ENCODE measurements at regions not wholly inside any gene's neighbourhood (a gene's known extent, or its start where the extent isn't known, plus 50 kb on each side); places are given as distances from the start of the nearest gene placed in this dataset.
"Not testable (repeated sequence)": the region's sequence is repeated elsewhere in the genome, so short reads cannot be mapped to it uniquely, and the experiment has no call there.

DNA sequence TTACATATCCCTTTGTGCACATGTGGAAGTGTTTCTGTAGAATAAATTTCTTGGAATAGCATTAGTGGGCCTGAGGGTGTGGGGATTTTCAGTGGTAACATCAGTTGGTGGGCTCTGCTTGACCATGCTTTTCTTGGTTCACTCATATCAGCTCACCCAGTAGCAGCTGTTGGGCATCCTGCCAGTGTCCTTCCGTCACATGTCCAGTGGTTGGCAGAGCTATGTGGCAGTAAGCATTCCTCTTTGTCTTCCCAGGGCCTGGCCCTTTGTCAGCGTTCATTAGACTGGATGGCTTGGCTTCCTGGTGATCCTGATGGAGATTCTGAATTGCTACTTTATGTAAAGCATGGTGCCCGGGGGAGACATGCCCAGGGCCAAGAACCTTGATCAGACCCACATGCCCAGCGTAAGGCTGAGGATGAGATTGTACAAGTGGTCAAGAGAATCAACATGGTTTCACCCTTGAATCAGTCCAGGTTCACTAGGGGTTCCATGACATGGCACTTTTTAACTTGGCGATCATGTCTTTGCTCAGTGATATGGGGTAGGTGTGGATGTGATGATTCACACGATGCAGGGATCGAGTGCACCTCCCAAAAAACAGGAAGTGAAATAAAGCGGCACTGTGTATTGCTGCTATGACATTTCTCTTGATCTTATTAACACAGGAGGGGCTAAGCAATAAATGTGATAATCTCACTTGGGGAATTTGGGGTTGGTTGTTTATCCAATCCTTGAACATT lies 72.1 kb upstream of the IGFBP7 start:
- H3K4me1 ChIP-seq (ENCODE audit: insufficient read depth, low read length, poor library complexity, severe bottlenecking): no peaks in the 10 kb centered on the region
- no peaks in the 10 kb centered on the region for H4K20me1 ChIP-seq (ENCODE audit: insufficient read depth, low read length)
- no peaks in the 10 kb centered on the region for H3K79me2 ChIP-seq (ENCODE audit: insufficient read depth, low read depth, low read length)
- H2AFZ ChIP-seq (ENCODE audit: low read length): no peak overlapping the region
- H3K27ac ChIP-seq (ENCODE audit: low read depth, low read length, poor library complexity, severe bottlenecking): no peak overlapping the region
- ChIA-PET CTCF (ENCODE audit: unreplicated experiment) (no interaction called here), POLR2A (interaction anchor here (0.7 kb wide), 1 partner anchor 634 kb away, joined by 6 read pairs; no protein-coding TSS in a partner anchor)
- H3K4me3 ChIP-seq (ENCODE audit: low read depth, low read length, poor library complexity, severe bottlenecking): no peak overlapping the region
- no peak for TF ChIP-seq EZH2phosphoT487 (IDR thresholded peaks at IDR 0.05; ENCODE audit: borderline replicate concordance, low read depth, low read length)
- no peaks in the 10 kb centered on the region for H3K9me3 ChIP-seq (ENCODE audit: low read length)
- no peak overlapping the region for H3K4me2 ChIP-seq (ENCODE audit: low read length)
- no peaks in the 10 kb centered on the region for H3K9me2 ChIP-seq (ENCODE audit: insufficient read depth, low read length)
- BruUV-seq (replicated peaks): no TSS peak
- no peaks in the 10 kb centered on the region for H3K36me3 ChIP-seq (ENCODE audit: insufficient read depth, low read length)
- intact Hi-C loops (cut with micrococcal nuclease; ENCODE audit: unreplicated experiment): no loop called here
- DNase-seq (ENCODE audit: low spot score): no peak

GRCh38 chr4:57173136-57173535 lies 63.0 kb upstream of the IGFBP7 start:
- POLR2A ChIA-PET; H3K4me2 ChIP-seq (ENCODE audit: low read length); H3K9me3 ChIP-seq (ENCODE audit: low read length); BruUV-seq (replicated peaks); H3K9me2 ChIP-seq (ENCODE audit: insufficient read depth, low read length); H4K20me1 ChIP-seq (ENCODE audit: insufficient read depth, low read length); H3K36me3 ChIP-seq (ENCODE audit: insufficient read depth, low read length); H3K4me3 ChIP-seq (ENCODE audit: low read depth, low read length, poor library complexity, severe bottlenecking); CTCF ChIA-PET (ENCODE audit: unreplicated experiment); DNase-seq (ENCODE audit: low spot score); H3K27ac ChIP-seq (ENCODE audit: low read depth, low read length, poor library complexity, severe bottlenecking); H3K79me2 ChIP-seq (ENCODE audit: insufficient read depth, low read depth, low read length); H3K4me1 ChIP-seq (ENCODE audit: insufficient read depth, low read length, poor library complexity, severe bottlenecking); intact Hi-C loops (cut with micrococcal nuclease; ENCODE audit: unreplicated experiment); H2AFZ ChIP-seq (ENCODE audit: low read length): not testable (repeated sequence)

DNA sequence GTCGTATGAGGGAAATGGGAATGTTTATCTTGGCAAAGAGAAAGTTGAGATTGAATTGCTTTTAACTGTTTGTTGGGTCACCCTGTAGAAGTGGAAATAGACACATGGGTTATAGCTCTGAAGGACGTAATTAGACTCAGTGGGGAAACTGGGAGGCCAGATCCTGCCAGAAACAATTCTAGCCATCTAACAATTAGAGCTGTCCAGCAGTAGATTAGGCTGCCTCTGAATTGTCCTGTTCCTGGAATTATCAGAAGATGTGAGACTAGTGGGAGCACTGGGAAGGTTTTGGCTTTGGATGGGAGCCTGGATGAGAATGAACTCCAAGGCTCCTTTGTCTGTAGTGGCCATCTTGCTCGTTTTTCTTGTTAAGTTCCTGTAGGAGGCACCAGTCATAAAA lies 61.9 kb upstream of the IGFBP7 start:
- no peak for DNase-seq (ENCODE audit: low spot score)
- Histone ChIP-seq H3K27ac (ENCODE audit: low read depth, low read length, poor library complexity, severe bottlenecking) (no peak overlapping the region), H4K20me1 (ENCODE audit: insufficient read depth, low read length) (no peaks in the 10 kb centered on the region), H3K4me2 (ENCODE audit: low read length) (no peak overlapping the region), H3K36me3 (ENCODE audit: insufficient read depth, low read length) (no peaks in the 10 kb centered on the region), H3K9me2 (ENCODE audit: insufficient read depth, low read length) (no peaks in the 10 kb centered on the region), H3K4me1 (ENCODE audit: insufficient read depth, low read length, poor library complexity, severe bottlenecking) (no peaks in the 10 kb centered on the region), H2AFZ (ENCODE audit: low read length) (no peak overlapping the region), H3K4me3 (ENCODE audit: low read depth, low read length, poor library complexity, severe bottlenecking) (no peak overlapping the region), H3K79me2 (ENCODE audit: insufficient read depth, low read depth, low read length) (no peaks in the 10 kb centered on the region), H3K9me3 (ENCODE audit: low read length) (no peaks in the 10 kb centered on the region)
- intact Hi-C loops (cut with micrococcal nuclease; ENCODE audit: unreplicated experiment): no loop called here
- ChIA-PET POLR2A (no interaction called here), CTCF (ENCODE audit: unreplicated experiment) (no interaction called here)
- TF ChIP-seq CTCF (conservative IDR thresholded peaks at IDR 0.05; ENCODE audit: low read length) (no peak), EZH2phosphoT487 (IDR thresholded peaks at IDR 0.05; ENCODE audit: borderline replicate concordance, low read depth, low read length) (no peak)
- BruUV-seq (replicated peaks): no TSS peak
